ENCODE measurements at regions not wholly inside any gene's neighbourhood (a gene's known extent, or its start where the extent isn't known, plus 50 kb on each side); places are given as distances from the start of the nearest gene placed in this dataset.
"Not testable (repeated sequence)": the region's sequence is repeated elsewhere in the genome, so short reads cannot be mapped to it uniquely, and the experiment has no call there.

DNA sequence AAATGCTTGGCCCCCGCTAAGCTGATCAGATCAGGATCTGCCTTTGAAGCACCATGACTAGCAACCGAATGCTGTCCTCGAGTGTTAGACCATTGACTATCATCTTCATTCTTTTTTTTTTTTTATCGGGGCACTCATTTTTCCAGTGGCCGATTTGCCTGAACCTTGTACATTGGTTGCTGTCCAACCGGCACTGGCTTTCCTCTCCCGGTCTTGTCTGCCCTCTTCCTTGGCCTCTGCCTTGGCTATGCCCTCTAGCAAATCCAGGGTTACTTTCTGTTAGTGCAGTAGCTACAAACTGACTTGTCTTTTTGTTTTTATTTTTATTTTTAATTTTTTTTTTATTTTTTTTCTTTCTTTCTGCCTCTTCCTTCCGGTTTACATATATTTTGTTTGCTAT is 102.3 kb downstream of the ALG10 start:
- Histone ChIP-seq H3K9me3 (ENCODE audit: control insufficient read depth, low read length) (no peaks in the 10 kb centered on the region), H3K27me3 (replicated peaks; ENCODE audit: control insufficient read depth, insufficient read depth, low read length) (peaks cover 12% of the 10 kb centered on the region), H3K4me3 (ENCODE audit: low read length) (no peak overlapping the region), H3K36me3 (ENCODE audit: control insufficient read depth, insufficient read depth, low read length, severe bottlenecking) (no peaks in the 10 kb centered on the region), H3K4me1 (ENCODE audit: control insufficient read depth, insufficient read depth, low read length) (peaks cover 11% of the 10 kb centered on the region), H3K9ac (ENCODE audit: low read length) (no peak overlapping the region)
- no peak for DNase-seq (ENCODE audit: low read depth)

DNA sequence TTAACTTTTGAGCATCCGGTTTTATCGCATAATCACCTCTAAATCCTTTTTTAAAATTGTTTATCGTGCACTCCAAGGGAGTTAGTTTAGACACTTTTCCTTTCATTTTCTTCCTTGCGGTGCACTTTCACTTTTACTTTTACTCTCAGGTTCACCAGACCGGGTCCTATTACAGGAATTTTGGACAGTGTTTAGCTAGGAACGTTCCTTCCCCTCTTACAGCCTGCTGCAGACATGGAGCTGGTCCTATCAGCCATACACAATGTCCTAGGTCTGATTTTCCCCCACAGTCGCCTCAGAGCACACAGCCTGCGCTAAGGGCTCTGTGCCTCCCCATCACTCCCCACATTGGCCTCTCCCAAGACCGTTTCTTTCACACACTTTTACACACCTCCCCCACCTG is 103.9 kb downstream of the ALG10 start:
- Histone ChIP-seq H3K4me3 (ENCODE audit: low read length) (no peak overlapping the region), H3K4me1 (ENCODE audit: control insufficient read depth, insufficient read depth, low read length) (peaks cover 11% of the 10 kb centered on the region), H3K9ac (ENCODE audit: low read length) (no peak overlapping the region), H3K27me3 (replicated peaks; ENCODE audit: control insufficient read depth, insufficient read depth, low read length) (peaks cover 12% of the 10 kb centered on the region), H3K9me3 (ENCODE audit: control insufficient read depth, low read length) (no peaks in the 10 kb centered on the region), H3K36me3 (ENCODE audit: control insufficient read depth, insufficient read depth, low read length, severe bottlenecking) (no peaks in the 10 kb centered on the region)
- DNase-seq (ENCODE audit: low read depth): no peak

DNA sequence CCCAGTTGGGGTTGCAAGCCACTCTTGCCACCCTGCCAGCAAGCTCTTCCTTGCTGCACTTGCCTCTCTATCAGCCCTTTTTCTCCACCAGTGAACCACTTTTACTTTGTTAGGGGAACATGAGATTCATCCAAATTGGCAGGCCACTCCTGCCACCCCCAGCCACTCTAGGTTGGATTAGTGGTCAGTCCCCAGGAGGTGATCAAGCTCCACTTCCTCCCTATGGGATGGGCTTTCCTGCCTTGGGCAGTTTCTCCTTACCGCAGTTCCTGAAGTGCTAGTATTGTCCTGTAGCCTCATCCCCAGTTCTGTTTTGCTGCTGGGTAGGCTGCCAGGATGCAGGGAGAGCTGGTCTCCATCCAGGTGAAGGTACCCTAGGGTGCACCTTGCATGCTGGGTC is 104.5 kb downstream of the ALG10 start:
- H3K4me3 ChIP-seq (ENCODE audit: low read length): no peak overlapping the region
- no peaks in the 10 kb centered on the region for H3K36me3 ChIP-seq (ENCODE audit: control insufficient read depth, insufficient read depth, low read length, severe bottlenecking)
- no peaks in the 10 kb centered on the region for H3K9me3 ChIP-seq (ENCODE audit: control insufficient read depth, low read length)
- DNase-seq (ENCODE audit: low read depth): no peak
- H3K9ac ChIP-seq (ENCODE audit: low read length): no peak overlapping the region
- H3K27me3 ChIP-seq (replicated peaks; ENCODE audit: control insufficient read depth, insufficient read depth, low read length): peaks cover 12% of the 10 kb centered on the region
- peaks cover 10% of the 10 kb centered on the region for H3K4me1 ChIP-seq (ENCODE audit: control insufficient read depth, insufficient read depth, low read length)

DNA sequence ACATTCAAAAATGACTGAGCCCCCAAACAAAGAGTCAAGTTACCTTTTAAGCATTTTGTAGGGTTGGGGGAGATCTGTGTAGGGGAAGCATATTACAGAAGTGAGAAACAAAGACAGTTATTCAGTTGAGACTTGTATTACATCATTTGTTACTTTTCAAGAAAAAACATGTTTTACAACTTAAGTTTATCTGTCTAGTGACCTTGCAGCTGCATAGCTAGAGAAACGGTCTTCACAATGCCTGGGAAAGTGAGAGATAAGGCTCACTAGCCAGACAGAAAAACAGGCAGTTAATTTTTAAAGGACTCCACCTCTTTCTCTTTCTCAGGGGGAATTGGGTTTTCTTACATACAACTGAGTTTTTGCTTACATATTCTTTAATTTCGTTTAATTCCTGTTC is 105.1 kb downstream of the ALG10 start:
- not testable (repeated sequence) for H3K9me3 ChIP-seq (ENCODE audit: control insufficient read depth, low read length); H3K4me3 ChIP-seq (ENCODE audit: low read length); H3K9ac ChIP-seq (ENCODE audit: low read length); DNase-seq (ENCODE audit: low read depth); H3K36me3 ChIP-seq (ENCODE audit: control insufficient read depth, insufficient read depth, low read length, severe bottlenecking); H3K4me1 ChIP-seq (ENCODE audit: control insufficient read depth, insufficient read depth, low read length)
- peaks cover 12% of the 10 kb centered on the region for H3K27me3 ChIP-seq (replicated peaks; ENCODE audit: control insufficient read depth, insufficient read depth, low read length)

DNA sequence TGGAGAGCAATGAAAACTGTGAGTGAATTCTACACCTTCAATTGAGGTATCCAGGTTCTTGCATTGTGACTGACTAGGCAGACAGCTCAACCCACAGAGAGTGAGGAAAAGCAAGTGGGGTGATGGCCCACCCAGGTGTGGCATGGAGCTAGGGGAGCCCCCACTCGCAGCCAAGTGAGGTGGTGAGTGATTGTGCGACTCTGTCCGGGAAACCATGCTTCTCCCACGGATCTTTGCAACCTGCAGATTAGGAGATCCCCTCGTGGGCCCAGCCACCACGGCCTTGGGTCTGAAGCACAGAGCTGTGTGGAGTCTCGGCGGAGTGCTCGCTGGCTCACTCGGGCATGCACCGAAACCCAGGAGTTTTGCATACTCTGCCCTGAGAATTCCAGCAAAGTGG is 120.1 kb downstream of the ALG10 start:
- no peaks in the 10 kb centered on the region for H3K4me1 ChIP-seq (ENCODE audit: control insufficient read depth, insufficient read depth, low read length)
- no peak overlapping the region for H3K4me3 ChIP-seq (ENCODE audit: low read length)
- H3K9me3 ChIP-seq (ENCODE audit: control insufficient read depth, low read length): no peaks in the 10 kb centered on the region
- H3K36me3 ChIP-seq (ENCODE audit: control insufficient read depth, insufficient read depth, low read length, severe bottlenecking): no peaks in the 10 kb centered on the region
- no peaks in the 10 kb centered on the region for H3K27me3 ChIP-seq (replicated peaks; ENCODE audit: control insufficient read depth, insufficient read depth, low read length)
- no peak for DNase-seq (ENCODE audit: low read depth)
- no peak overlapping the region for H3K9ac ChIP-seq (ENCODE audit: low read length)

DNA sequence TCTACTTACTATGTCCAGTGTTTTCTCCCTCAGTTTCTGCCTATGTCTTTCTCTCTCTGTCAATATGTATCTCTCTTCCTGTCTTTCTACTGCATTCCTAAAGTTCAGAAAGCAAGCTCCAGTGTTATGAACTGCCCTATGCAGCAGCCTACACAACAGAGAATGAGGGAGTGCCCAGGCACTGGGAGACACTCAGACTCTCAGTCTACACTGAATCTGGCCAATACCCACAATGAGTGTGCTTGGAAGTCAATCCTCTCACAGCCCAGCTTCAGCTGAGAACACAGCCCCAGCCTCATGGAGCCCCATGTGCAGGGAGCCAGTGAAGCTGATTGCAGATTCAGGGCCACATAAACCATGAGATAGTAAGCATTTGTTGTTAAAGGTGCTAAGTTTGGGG is 128.7 kb downstream of the ALG10 start:
- H3K4me3 ChIP-seq (ENCODE audit: low read length): no peak overlapping the region
- H3K27me3 ChIP-seq (replicated peaks; ENCODE audit: control insufficient read depth, insufficient read depth, low read length): no peaks in the 10 kb centered on the region
- H3K36me3 ChIP-seq (ENCODE audit: control insufficient read depth, insufficient read depth, low read length, severe bottlenecking): no peaks in the 10 kb centered on the region
- no peaks in the 10 kb centered on the region for H3K4me1 ChIP-seq (ENCODE audit: control insufficient read depth, insufficient read depth, low read length)
- no peaks in the 10 kb centered on the region for H3K9me3 ChIP-seq (ENCODE audit: control insufficient read depth, low read length)
- no peak for DNase-seq (ENCODE audit: low read depth)
- H3K9ac ChIP-seq (ENCODE audit: low read length): no peak overlapping the region

DNA sequence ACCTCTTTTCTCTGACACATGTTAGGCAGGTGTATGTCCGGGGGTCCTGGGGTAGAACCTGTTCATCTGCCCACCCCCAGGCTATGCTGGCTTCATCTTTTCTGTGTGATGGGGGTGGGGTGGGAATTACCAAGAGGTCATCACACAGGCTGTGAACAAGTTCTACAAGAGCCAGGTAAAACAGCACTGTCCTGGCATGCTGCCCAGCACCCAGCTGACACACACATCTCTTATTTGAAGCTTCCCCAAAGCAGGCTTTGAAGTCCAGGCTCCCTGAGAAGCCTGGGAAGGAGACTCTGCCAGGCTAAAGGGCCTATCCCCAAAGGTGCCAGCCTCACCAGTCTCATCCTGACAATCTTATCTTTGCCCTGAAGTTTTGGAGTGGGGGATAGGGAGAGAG is 141.1 kb downstream of the ALG10 start:
- Histone ChIP-seq H3K4me1 (ENCODE audit: control insufficient read depth, insufficient read depth, low read length) (no peaks in the 10 kb centered on the region), H3K9ac (ENCODE audit: low read length) (no peak overlapping the region), H3K36me3 (ENCODE audit: control insufficient read depth, insufficient read depth, low read length, severe bottlenecking) (no peaks in the 10 kb centered on the region), H3K27me3 (replicated peaks; ENCODE audit: control insufficient read depth, insufficient read depth, low read length) (no peaks in the 10 kb centered on the region), H3K4me3 (ENCODE audit: low read length) (no peak overlapping the region), H3K9me3 (ENCODE audit: control insufficient read depth, low read length) (no peaks in the 10 kb centered on the region)
- no peak for DNase-seq (ENCODE audit: low read depth)

DNA sequence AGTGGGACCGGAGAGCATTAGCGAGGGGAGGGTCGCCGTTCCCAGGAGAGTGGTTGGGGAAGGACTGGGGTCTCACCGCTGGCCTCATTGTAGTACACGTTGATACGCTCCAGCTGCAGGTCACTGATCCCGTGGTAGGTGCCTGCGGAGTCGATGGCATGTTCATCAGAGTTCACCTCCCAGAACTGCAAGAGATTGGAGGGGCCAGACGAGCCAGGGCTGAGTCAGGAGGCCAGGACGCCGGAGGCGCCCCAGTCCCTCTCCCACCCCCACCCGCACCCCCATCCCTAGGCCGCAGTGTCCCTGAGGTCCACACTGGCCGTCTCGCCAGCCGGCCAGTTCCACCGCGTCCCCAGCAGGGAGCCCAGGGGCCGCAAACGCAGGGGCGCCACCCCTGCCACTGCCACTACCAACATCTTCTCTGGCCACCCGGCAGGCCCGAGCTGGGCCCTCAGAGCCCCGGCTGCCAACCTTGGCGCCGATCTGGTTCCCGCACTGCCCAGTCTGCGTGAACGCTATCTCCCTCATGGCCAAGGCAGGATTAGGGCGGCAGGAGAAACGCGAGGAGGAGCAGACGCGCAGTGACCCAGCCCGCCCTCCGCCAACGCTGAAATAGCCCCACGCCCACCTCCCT is 144.2 kb downstream of the ALG10 start:
- H3K9me3 ChIP-seq (ENCODE audit: control insufficient read depth, low read length): no peaks in the 10 kb centered on the region
- DNase-seq (ENCODE audit: low read depth): no peak
- no peak overlapping the region for H3K4me3 ChIP-seq (ENCODE audit: low read length)
- no peaks in the 10 kb centered on the region for H3K4me1 ChIP-seq (ENCODE audit: control insufficient read depth, insufficient read depth, low read length)
- H3K9ac ChIP-seq (ENCODE audit: low read length): no peak overlapping the region
- no peaks in the 10 kb centered on the region for H3K27me3 ChIP-seq (replicated peaks; ENCODE audit: control insufficient read depth, insufficient read depth, low read length)
- no peaks in the 10 kb centered on the region for H3K36me3 ChIP-seq (ENCODE audit: control insufficient read depth, insufficient read depth, low read length, severe bottlenecking)

DNA sequence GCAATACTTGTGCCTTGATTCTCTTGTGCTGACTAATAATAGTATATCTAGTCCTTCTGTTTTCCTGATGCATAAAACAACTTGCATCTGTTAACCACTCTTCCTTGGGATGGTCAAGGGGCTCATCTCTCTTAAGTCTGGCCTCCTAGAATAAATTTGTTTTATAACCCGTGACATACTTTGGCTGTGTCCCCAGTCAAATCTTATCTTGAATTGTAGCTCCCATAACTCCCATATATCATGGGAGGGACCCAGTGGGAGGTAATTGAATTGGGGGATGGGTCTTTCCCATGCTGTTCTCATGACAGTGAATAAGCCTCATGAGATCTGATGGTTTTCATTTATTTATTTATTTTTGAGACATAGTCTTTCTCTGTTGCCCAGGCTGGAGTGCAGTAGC is 146.2 kb downstream of the ALG10 start:
- not testable (repeated sequence) for H3K4me1 ChIP-seq (ENCODE audit: control insufficient read depth, insufficient read depth, low read length); H3K27me3 ChIP-seq (replicated peaks; ENCODE audit: control insufficient read depth, insufficient read depth, low read length); H3K4me3 ChIP-seq (ENCODE audit: low read length); H3K9ac ChIP-seq (ENCODE audit: low read length); DNase-seq (ENCODE audit: low read depth); H3K36me3 ChIP-seq (ENCODE audit: control insufficient read depth, insufficient read depth, low read length, severe bottlenecking); H3K9me3 ChIP-seq (ENCODE audit: control insufficient read depth, low read length)

DNA sequence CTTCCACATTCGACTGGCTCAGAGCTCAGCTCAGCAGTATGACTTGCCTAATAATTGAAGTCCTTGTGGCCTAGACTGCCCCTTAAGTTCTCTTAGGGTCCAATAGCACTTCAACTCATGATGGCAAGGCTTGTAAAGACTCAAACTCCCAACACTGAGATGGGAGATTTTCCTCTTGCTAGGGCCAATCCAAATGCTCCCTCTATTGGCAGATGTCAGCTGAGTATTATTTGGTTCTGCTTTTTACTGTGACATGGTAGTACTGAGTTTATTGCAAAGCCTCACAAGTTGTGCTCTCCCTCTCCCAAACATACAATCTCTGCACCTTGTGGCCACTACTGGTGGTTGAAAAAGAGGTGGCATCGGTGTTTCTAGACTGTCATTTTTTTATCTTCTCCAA is 164.2 kb downstream of the ALG10 start:
- no peak for DNase-seq (ENCODE audit: low read depth)
- no peaks in the 10 kb centered on the region for H3K9me3 ChIP-seq (ENCODE audit: control insufficient read depth, low read length)
- no peaks in the 10 kb centered on the region for H3K4me1 ChIP-seq (ENCODE audit: control insufficient read depth, insufficient read depth, low read length)
- H3K4me3 ChIP-seq (ENCODE audit: low read length): no peak overlapping the region
- no peaks in the 10 kb centered on the region for H3K27me3 ChIP-seq (replicated peaks; ENCODE audit: control insufficient read depth, insufficient read depth, low read length)
- H3K36me3 ChIP-seq (ENCODE audit: control insufficient read depth, insufficient read depth, low read length, severe bottlenecking): no peaks in the 10 kb centered on the region
- H3K9ac ChIP-seq (ENCODE audit: low read length): no peak overlapping the region

DNA sequence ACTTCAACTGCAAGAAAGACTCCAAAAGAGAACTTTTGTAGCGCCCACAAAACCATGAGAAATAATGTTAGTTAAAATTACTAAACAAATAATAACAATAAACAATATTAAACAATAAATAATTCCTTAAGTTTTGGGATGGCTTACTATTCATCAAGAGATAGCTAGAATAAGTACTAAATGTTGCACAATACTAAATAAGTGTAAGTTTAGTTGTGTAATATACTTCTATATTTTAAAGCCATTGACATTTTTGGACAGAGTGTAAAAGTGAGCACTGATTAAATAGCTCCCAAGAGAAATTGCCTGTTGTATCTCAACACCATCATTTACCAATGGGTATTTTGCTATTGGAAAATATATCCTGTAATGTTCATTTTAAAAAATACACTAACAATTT is 166.7 kb downstream of the ALG10 start:
- DNase-seq (ENCODE audit: low read depth): no peak
- H3K9ac ChIP-seq (ENCODE audit: low read length): no peak overlapping the region
- no peaks in the 10 kb centered on the region for H3K9me3 ChIP-seq (ENCODE audit: control insufficient read depth, low read length)
- H3K4me3 ChIP-seq (ENCODE audit: low read length): no peak overlapping the region
- no peaks in the 10 kb centered on the region for H3K4me1 ChIP-seq (ENCODE audit: control insufficient read depth, insufficient read depth, low read length)
- no peaks in the 10 kb centered on the region for H3K27me3 ChIP-seq (replicated peaks; ENCODE audit: control insufficient read depth, insufficient read depth, low read length)
- no peaks in the 10 kb centered on the region for H3K36me3 ChIP-seq (ENCODE audit: control insufficient read depth, insufficient read depth, low read length, severe bottlenecking)

DNA sequence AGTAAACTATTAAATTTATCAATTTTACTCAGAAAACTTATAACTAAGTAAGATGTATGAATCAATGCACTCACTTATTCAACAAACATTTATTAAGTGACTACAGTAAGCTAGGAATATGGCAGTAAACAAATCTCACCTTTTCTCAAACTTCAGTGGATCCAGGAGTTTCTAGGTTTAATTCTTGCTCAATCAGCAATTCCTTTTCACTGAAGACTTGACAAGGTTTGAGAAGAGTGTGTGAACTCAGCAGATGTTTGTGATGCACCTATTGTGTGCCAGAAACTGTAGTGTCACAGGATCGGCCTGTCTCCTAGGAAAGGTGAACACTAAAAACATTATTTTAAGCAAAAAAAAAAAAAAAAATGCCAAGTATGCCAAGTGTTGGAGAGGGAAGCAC is 167.8 kb downstream of the ALG10 start:
- H3K4me3 ChIP-seq (ENCODE audit: low read length): no peak overlapping the region
- H3K36me3 ChIP-seq (ENCODE audit: control insufficient read depth, insufficient read depth, low read length, severe bottlenecking): no peaks in the 10 kb centered on the region
- no peaks in the 10 kb centered on the region for H3K9me3 ChIP-seq (ENCODE audit: control insufficient read depth, low read length)
- no peak for DNase-seq (ENCODE audit: low read depth)
- no peaks in the 10 kb centered on the region for H3K4me1 ChIP-seq (ENCODE audit: control insufficient read depth, insufficient read depth, low read length)
- no peaks in the 10 kb centered on the region for H3K27me3 ChIP-seq (replicated peaks; ENCODE audit: control insufficient read depth, insufficient read depth, low read length)
- no peak overlapping the region for H3K9ac ChIP-seq (ENCODE audit: low read length)

All from adipocyte (in vitro differentiated cells).